H1 (cell line): ENCODE measurements at regions not wholly inside any gene's neighbourhood (a gene's known extent, or its start where the extent isn't known, plus 50 kb on each side); places are given as distances from the start of the nearest gene placed in this dataset.

Source experiments
- CTCF ChIA-PET: fragments of 300-600 bp; sonication (Branson Sonifier 250); formaldehyde crosslinking; loops from one replicate; lab custom pipeline; 2021; ENCODE audit not compliant: partially characterized antibody; lab: Charles Lee
- POLR2A ChIA-PET: fragments of 300-600 bp; sonication (Branson Sonifier 250); formaldehyde crosslinking; loops from one replicate; lab custom pipeline; 2021; ENCODE audit warnings: inconsistent platforms; ENCODE audit not compliant: partially characterized antibody; lab: Charles Lee
- DNase-seq, 2 experiments: peaks; one replicate each; pipeline versions ENCODE4 v3.0.0 to v3.0.0-alpha.2; 2010 to 2022; ENCODE audit warnings: low spot score in 2 of 2, low read depth in 1 of 2, mixed read lengths in 1 of 2
- FAIRE-seq: peaks from 2 replicates; lab custom pipeline; 2011; peaks lifted over from hg19 to GRCh38; lab: Jason Lieb, UNC
- H2AFZ ChIP-seq: 2 replicates; pipeline ENCODE4 v1.8.1; 2012; ENCODE audit warnings: low read length, inconsistent platforms
- H2AK5ac ChIP-seq: 2 replicates; pipeline ENCODE4 v1.6.1; 2013; ENCODE audit warnings: low read depth, low read length
- H2BK120ac ChIP-seq: replicated peaks from 2 replicates; pipeline ENCODE3; 2013; ENCODE audit warnings: low read depth, low read length, inconsistent platforms
- H2BK12ac ChIP-seq: 2 replicates; pipeline ENCODE4 v1.6.1; 2013; ENCODE audit warnings: low read depth, low read length
- H2BK15ac ChIP-seq: 2 replicates; pipeline ENCODE4 v1.6.1; 2013; ENCODE audit warnings: low read length
- H2BK20ac ChIP-seq: 2 replicates; pipeline ENCODE4 v1.6.1; 2013; ENCODE audit warnings: low read length
- H2BK5ac ChIP-seq: 2 replicates; pipeline ENCODE4 v1.6.1; 2013; ENCODE audit warnings: low read depth, low read length
- H3K14ac ChIP-seq: 2 replicates; pipeline ENCODE4 v1.6.1; 2013; ENCODE audit warnings: inconsistent platforms; ENCODE audit not compliant: insufficient read length
- H3K18ac ChIP-seq: 2 replicates; pipeline ENCODE4 v1.6.1; 2013; ENCODE audit warnings: low read length; ENCODE audit errors: extremely low read depth
- H3K23ac ChIP-seq: 2 replicates; pipeline ENCODE4 v1.6.1; 2013; ENCODE audit warnings: inconsistent platforms; ENCODE audit not compliant: insufficient read length
- H3K23me2 ChIP-seq: 2 replicates; pipeline ENCODE4 v1.6.1; 2013; ENCODE audit warnings: low read depth, low read length
- H3K27ac ChIP-seq: 2 replicates; pipeline ENCODE4 v1.6.1; 2011; ENCODE audit warnings: low read depth, low read length, inconsistent platforms
- H3K27me3 ChIP-seq, 4 experiments: replicated peaks in 1 of 4; 1 replicate in 1 of 4; 2 replicates in 3 of 4; pipeline versions ENCODE4 v1.6.1 to v1.8.1; 2011 to 2013; ENCODE audit warnings: low read length in 3 of 4, mild to moderate bottlenecking in 3 of 4, inconsistent platforms in 2 of 4, mixed read lengths in 2 of 4, moderate library complexity in 1 of 4; ENCODE audit not compliant: control insufficient read depth in 3 of 4, insufficient read depth in 3 of 4; ENCODE audit errors: extremely low read depth in 1 of 4
- H3K36me3 ChIP-seq, 4 experiments: 2 replicates each; pipeline versions ENCODE4 v1.6.1 to v1.8.1; 2011 to 2013; ENCODE audit warnings: mild to moderate bottlenecking in 4 of 4, low read length in 3 of 4, moderate library complexity in 2 of 4, control low read depth in 1 of 4, inconsistent platforms in 1 of 4; ENCODE audit not compliant: insufficient read depth in 4 of 4, control insufficient read depth in 2 of 4
- H3K4ac ChIP-seq: replicated peaks from 2 replicates; pipeline ENCODE3; 2013; ENCODE audit warnings: low read length, low read depth, mixed read lengths, inconsistent platforms; ENCODE audit not compliant: insufficient read length
- H3K4me1 ChIP-seq, 4 experiments: replicated peaks in 1 of 4; 1 replicate in 1 of 4; 2 replicates in 3 of 4; pipeline versions ENCODE4 v1.6.1 to v1.8.1; 2011 to 2013; ENCODE audit warnings: low read length in 3 of 4, inconsistent platforms in 2 of 4, mixed read lengths in 1 of 4; ENCODE audit not compliant: insufficient read depth in 4 of 4, control insufficient read depth in 3 of 4
- H3K4me2 ChIP-seq, 2 experiments: 2 replicates each; pipeline versions ENCODE4 v1.6.1 to v1.8.1; 2011 to 2013; ENCODE audit warnings: low read depth in 2 of 2, low read length in 2 of 2, control low read depth in 1 of 2, inconsistent platforms in 1 of 2, mild to moderate bottlenecking in 1 of 2; ENCODE audit not compliant: insufficient read depth in 1 of 2
- H3K4me3 ChIP-seq, 4 experiments: fragments of 200-600, 300-600 bp in 1 of 4; sonication (generic), shearing (Covaris generic), sonication (Bioruptor Twin) in 1 of 4; 2 replicates each; pipeline versions ENCODE4 v1.5.1 to v1.8.1; 2011 to 2016; ENCODE audit warnings: low read length in 4 of 4, low read depth in 3 of 4, control low read depth in 2 of 4, inconsistent platforms in 2 of 4, mild to moderate bottlenecking in 2 of 4, mixed read lengths in 1 of 4, moderate library complexity in 1 of 4; ENCODE audit not compliant: insufficient read depth in 2 of 4; ENCODE audit errors: extremely low read depth in 1 of 4
- H3K56ac ChIP-seq: replicated peaks from 2 replicates; pipeline ENCODE3; 2013; ENCODE audit warnings: low read depth, mild to moderate bottlenecking, mixed read lengths, low read length, inconsistent platforms; ENCODE audit not compliant: insufficient read length
- H3K79me1 ChIP-seq: 2 replicates; pipeline ENCODE4 v1.6.1; 2013; ENCODE audit warnings: low read depth, low read length, control low read depth
- H3K79me2 ChIP-seq, 2 experiments: 2 replicates each; pipeline versions ENCODE4 v1.6.1 to v1.8.1; 2012 to 2013; ENCODE audit warnings: low read length in 2 of 2, mild to moderate bottlenecking in 2 of 2, inconsistent platforms in 1 of 2; ENCODE audit not compliant: insufficient read depth in 2 of 2, control insufficient read depth in 1 of 2
- H3K9ac ChIP-seq, 4 experiments: replicated peaks in 1 of 4; 1 replicate in 1 of 4; 2 replicates in 3 of 4; pipeline versions ENCODE4 v1.6.1 to v1.8.1; 2011 to 2013; ENCODE audit warnings: low read depth in 3 of 4, low read length in 3 of 4, control low read depth in 2 of 4, mild to moderate bottlenecking in 2 of 4, moderate library complexity in 2 of 4, inconsistent platforms in 1 of 4; ENCODE audit errors: extremely low read depth in 1 of 4
- H3K9me3 ChIP-seq, 2 experiments: 2 replicates each; pipeline versions ENCODE4 v1.6.1 to v1.8.1; 2012 to 2013; ENCODE audit warnings: mild to moderate bottlenecking in 2 of 2, moderate library complexity in 2 of 2, control low read depth in 1 of 2, inconsistent platforms in 1 of 2, low read depth in 1 of 2, low read length in 1 of 2, mixed read lengths in 1 of 2; ENCODE audit not compliant: insufficient read depth in 2 of 2
- H4K20me1 ChIP-seq, 2 experiments: replicated peaks in 1 of 2; 2 replicates each; pipeline versions ENCODE3 to v1.8.1; 2011 to 2013; ENCODE audit warnings: inconsistent platforms in 2 of 2, low read length in 2 of 2, mild to moderate bottlenecking in 1 of 2; ENCODE audit not compliant: insufficient read depth in 2 of 2, control insufficient read depth in 1 of 2
- H4K5ac ChIP-seq: 2 replicates; pipeline ENCODE4 v1.6.1; 2013; ENCODE audit warnings: low read length, low read depth, mixed read lengths, inconsistent platforms; ENCODE audit not compliant: insufficient read length
- H4K8ac ChIP-seq: 2 replicates; pipeline ENCODE4 v1.8.0; 2013; ENCODE audit warnings: mild to moderate bottlenecking, moderate library complexity, low read length, inconsistent platforms; ENCODE audit not compliant: insufficient read depth; ENCODE audit errors: extremely low read depth
- H4K91ac ChIP-seq: replicated peaks from 2 replicates; pipeline ENCODE3; 2013; ENCODE audit warnings: low read length, mixed read lengths, inconsistent platforms; ENCODE audit not compliant: insufficient read length
- CTBP2 ChIP-seq: IDR thresholded peaks from 2 replicates; pipeline ENCODE4 v1.7.0; 2011; ENCODE audit warnings: borderline replicate concordance, mild to moderate bottlenecking, moderate library complexity, mixed read lengths, low read length; ENCODE audit not compliant: insufficient read depth, insufficient read length
- HDAC2 ChIP-seq, 2 experiments: fragments of 300-600 bp in 1 of 2; sonication (generic) in 1 of 2; IDR thresholded peaks; 2 replicates each; pipeline ENCODE4 v1.6.1; 2011 to 2012; ENCODE audit warnings: low read depth in 2 of 2, low read length in 2 of 2, mild to moderate bottlenecking in 2 of 2, moderate library complexity in 2 of 2, borderline replicate concordance in 1 of 2, inconsistent platforms in 1 of 2
- PHF8 ChIP-seq: fragments of 200-600 bp; sonication (generic); conservative IDR thresholded peaks from 2 replicates; pipeline ENCODE4 v1.7.1; 2012; ENCODE audit warnings: low read depth, mild to moderate bottlenecking, inconsistent platforms, low read length, moderate library complexity
- RBBP5 ChIP-seq: IDR thresholded peaks from 2 replicates; pipeline ENCODE4 v1.7.1; 2012; ENCODE audit warnings: low read depth, mild to moderate bottlenecking, inconsistent platforms, low read length, moderate library complexity, borderline replicate concordance
- SP1 ChIP-seq: IDR thresholded peaks from 2 replicates; pipeline ENCODE4 v1.6.1; 2011; ENCODE audit warnings: low read depth, low read length
- SP2 ChIP-seq: IDR thresholded peaks from 2 replicates; pipeline ENCODE4 v1.6.1; 2012; ENCODE audit warnings: mild to moderate bottlenecking, low read length, inconsistent platforms
- SP4 ChIP-seq: IDR thresholded peaks from 2 replicates; pipeline ENCODE4 v1.6.1; 2012; ENCODE audit warnings: low read length, inconsistent platforms
- WGBS, 2 experiments: shearing (Covaris generic) in 1 of 2; methylation state at CpG; one replicate each; pipeline versions ENCODE4 v1.1.6 to v1.1.7; 2013 to 2015; ENCODE audit warnings: low lambda C conversion rate in 2 of 2, mixed read lengths in 2 of 2, inconsistent platforms in 1 of 2, low coverage in 1 of 2, missing lambda C conversion rate in 1 of 2; ENCODE audit not compliant: insufficient replicate concordance in 2 of 2, insufficient coverage in 1 of 2, insufficient read length in 1 of 2; ENCODE audit errors: extremely low coverage in 1 of 2, missing lambda C conversion rate in 1 of 2; 5-methylcytosine and 5-hydroxymethylcytosine counted together

GRCh38 chr5:67401172-67401571 lies 204.6 kb upstream of the CD180 start:
- no peak overlapping the region for H3K4me2 ChIP-seq
- no peak overlapping the region for H2AFZ ChIP-seq
- FAIRE-seq = no peak
- H4K5ac ChIP-seq = no peak overlapping the region
- H3K27me3 ChIP-seq = no peaks in the 10 kb centered on the region
- H3K79me1 ChIP-seq = no peaks in the 10 kb centered on the region
- no peak overlapping the region for H3K23ac ChIP-seq
- no peak overlapping the region for H2BK20ac ChIP-seq
- H3K23me2 ChIP-seq = no peaks in the 10 kb centered on the region
- H3K27ac ChIP-seq = no peak overlapping the region
- no peak overlapping the region for H2BK15ac ChIP-seq
- POLR2A ChIA-PET = no interaction called here
- H3K4me3 ChIP-seq = no peak overlapping the region
- no peak overlapping the region for H2AK5ac ChIP-seq
- no peak for DNase-seq
- no peak overlapping the region for H3K18ac ChIP-seq
- CTCF ChIA-PET = interaction anchor here (0.6 to 1.0 kb wide), 2 partner anchors 128 to 155 kb away, joined by 3 read pairs; no protein-coding TSS in a partner anchor
- no peak overlapping the region for H3K9ac ChIP-seq
- TF ChIP-seq CTBP2 (no peak), SP4 (no peak), HDAC2 (IDR thresholded peaks at IDR 0.05; ENCODE audit: borderline replicate concordance in 1 of 2, low read depth in 2 of 2, low read length in 2 of 2) (no peak), SP1 (no peak), PHF8 (no peak), RBBP5 (no peak), SP2 (no peak)
- no peaks in the 10 kb centered on the region for H3K4me1 ChIP-seq
- H4K8ac ChIP-seq = no peak overlapping the region
- no peak overlapping the region for H3K14ac ChIP-seq
- H3K56ac ChIP-seq = no peak overlapping the region
- no peaks in the 10 kb centered on the region for H3K9me3 ChIP-seq
- no peaks in the 10 kb centered on the region for H4K20me1 ChIP-seq
- 94% methylated on average over 2 of the region's 2 CpGs; no CpG with 5 or more reads in 1 of the 2 experiments for WGBS, 2 experiments
- H2BK120ac ChIP-seq = no peak overlapping the region
- H2BK12ac ChIP-seq = no peak overlapping the region
- no peak overlapping the region for H2BK5ac ChIP-seq
- H3K79me2 ChIP-seq = no peaks in the 10 kb centered on the region
- H4K91ac ChIP-seq = no peak overlapping the region
- H3K4ac ChIP-seq = no peak overlapping the region
- H3K36me3 ChIP-seq = no peaks in the 10 kb centered on the region
